Adrenal gland (tissue), 9 donors: ENCODE measurements at regions not wholly inside any gene's neighbourhood (a gene's known extent, or its start where the extent isn't known, plus 50 kb on each side); places are given as distances from the start of the nearest gene placed in this dataset.

Experiments used
- DNase-seq, 7 donors: peaks; one replicate each; pipeline ENCODE4 v3.0.0-alpha.2; 2019 to 2020
- H3K27ac ChIP-seq, 5 donors: fragments of 200-600 bp; sonication (generic) in 4 of 5; 1 replicate in 3 of 5; 2 replicates in 2 of 5; pipeline versions ENCODE4 v1.5.1 to v1.8.0; 2016 to 2020; ENCODE audit warnings: mild to moderate bottlenecking in 1 of 5
- H3K27me3 ChIP-seq: fragments of 200-600 bp; 2 replicates; pipeline ENCODE4 v1.8.0; 2021
- H3K36me3 ChIP-seq, 2 donors: fragments of 200-600 bp; replicated peaks in 1 of 2; 1 replicate in 1 of 2; 2 replicates in 1 of 2; pipeline versions ENCODE4 v1.5.1 to v1.8.0; 2018 to 2022
- H3K4me1 ChIP-seq, 2 donors: fragments of 200-600 bp; replicated peaks in 1 of 2; 1 replicate in 1 of 2; 2 replicates in 1 of 2; pipeline versions ENCODE4 v1.5.1 to v1.8.0; 2018 to 2021
- H3K4me3 ChIP-seq, 4 donors: fragments of 200-600 bp; sonication (generic) in 3 of 4; one replicate each; pipeline ENCODE4 v1.5.1; 2016 to 2018
- H3K9me3 ChIP-seq, 3 donors: fragments of 200-600 bp; sonication (generic) in 1 of 3; replicated peaks in 1 of 3; 1 replicate in 2 of 3; 2 replicates in 1 of 3; pipeline versions ENCODE4 v1.5.1 to v1.8.0; 2016 to 2021
- POLR2A ChIP-seq, 2 donors: fragments of 450-650 bp; IDR thresholded peaks; one replicate each; pipeline ENCODE4 v1.6.1; 2017; ENCODE audit warnings: antibody characterized with exemption in 2 of 2, mild to moderate bottlenecking in 2 of 2, moderate library complexity in 1 of 2
- WGBS, 4 donors: extraction: QIAGEN DNeasy Blood & Tissue Kit in 2 of 4; methylation state at CpG; one replicate each; pipeline versions ENCODE4 v1.1.5 to v1.1.7; 2013 to 2017; 5-methylcytosine and 5-hydroxymethylcytosine counted together
- intact Hi-C, 2 donors: fragments of 100-400 bp; cut with DNase I; formaldehyde crosslinking; loops; one replicate each; pipeline versions ENCODE4 v1.14.1 to v1.15.0; 2022 to 2023
- TF ChIP-seq, protein P1 (sequence below), 6 experiments: fragments of 450-650 bp in 4 of 6; fragments of 200-600 bp in 2 of 6; sonication (generic) in 1 of 6; IDR thresholded peaks; 1 replicate in 5 of 6; 2 replicates in 1 of 6; pipeline versions ENCODE4 v1.5.1 to v1.8.0; 2016 to 2021; ENCODE audit warnings: antibody characterized with exemption in 6 of 6, mild to moderate bottlenecking in 2 of 6, moderate library complexity in 1 of 6
- donor health status: healthy with polysubstance abuse.
- donor health status: Bipolar disorder and iron deficiency.
- donor health status: DM: yes; HTN: yes; CAD: no.
- donor health status: DM: no; HTN: no; CAD: no.
- donor health status: DM: no; HTN: no; CAD: no.

DNA sequence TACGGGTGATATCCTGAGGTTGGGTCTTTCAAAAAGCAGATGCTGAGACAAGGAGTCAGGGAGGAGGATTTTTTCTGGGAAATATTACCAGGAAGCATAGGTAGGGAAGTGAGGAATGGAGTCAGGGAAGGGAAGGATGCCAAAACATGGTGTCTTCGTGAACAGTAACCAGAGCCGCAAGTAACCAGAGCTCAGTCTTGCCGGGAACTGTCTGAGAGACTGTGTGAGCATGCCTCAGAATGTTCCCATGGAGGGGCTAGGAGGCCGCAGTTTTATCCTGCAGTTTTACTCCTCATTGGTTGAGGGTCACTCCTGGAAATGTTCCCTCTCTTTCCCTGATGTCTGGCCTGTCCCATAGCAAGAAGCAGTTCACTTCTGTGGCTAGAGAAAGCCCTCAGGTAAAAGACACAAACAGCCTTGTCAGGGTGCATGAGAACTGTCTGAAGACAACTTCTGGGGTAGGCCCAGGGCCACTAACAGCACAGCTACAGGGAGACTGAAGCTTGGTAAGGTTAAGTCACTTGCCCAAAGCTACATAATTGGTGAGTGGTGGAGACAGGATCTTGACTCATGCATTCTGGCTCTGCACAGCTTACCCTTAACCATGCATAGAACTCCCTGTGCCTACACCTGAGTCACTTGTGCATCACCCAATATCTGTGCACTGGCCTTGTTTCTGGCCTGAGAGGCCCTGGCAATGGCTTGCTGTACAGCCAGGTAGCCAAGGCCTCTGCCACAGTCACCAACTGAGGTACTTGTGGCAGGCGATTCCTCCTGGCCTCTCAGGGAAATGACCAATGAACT is 76.3 kb upstream of the FRMD4B start:
- intact Hi-C loops, result no loop called here
- H3K27me3 ChIP-seq, result no peaks in the 10 kb centered on the region
- no peaks in the 10 kb centered on the region for H3K4me1 ChIP-seq
- H3K4me3 ChIP-seq, result no peak overlapping the region
- 89 to 95% (median 91%) methylated on average over 6 of the region's 6 CpGs for WGBS, 4 donors
- no peaks in the 10 kb centered on the region for H3K9me3 ChIP-seq
- no peaks in the 10 kb centered on the region for H3K36me3 ChIP-seq
- TF ChIP-seq, protein P1, sequence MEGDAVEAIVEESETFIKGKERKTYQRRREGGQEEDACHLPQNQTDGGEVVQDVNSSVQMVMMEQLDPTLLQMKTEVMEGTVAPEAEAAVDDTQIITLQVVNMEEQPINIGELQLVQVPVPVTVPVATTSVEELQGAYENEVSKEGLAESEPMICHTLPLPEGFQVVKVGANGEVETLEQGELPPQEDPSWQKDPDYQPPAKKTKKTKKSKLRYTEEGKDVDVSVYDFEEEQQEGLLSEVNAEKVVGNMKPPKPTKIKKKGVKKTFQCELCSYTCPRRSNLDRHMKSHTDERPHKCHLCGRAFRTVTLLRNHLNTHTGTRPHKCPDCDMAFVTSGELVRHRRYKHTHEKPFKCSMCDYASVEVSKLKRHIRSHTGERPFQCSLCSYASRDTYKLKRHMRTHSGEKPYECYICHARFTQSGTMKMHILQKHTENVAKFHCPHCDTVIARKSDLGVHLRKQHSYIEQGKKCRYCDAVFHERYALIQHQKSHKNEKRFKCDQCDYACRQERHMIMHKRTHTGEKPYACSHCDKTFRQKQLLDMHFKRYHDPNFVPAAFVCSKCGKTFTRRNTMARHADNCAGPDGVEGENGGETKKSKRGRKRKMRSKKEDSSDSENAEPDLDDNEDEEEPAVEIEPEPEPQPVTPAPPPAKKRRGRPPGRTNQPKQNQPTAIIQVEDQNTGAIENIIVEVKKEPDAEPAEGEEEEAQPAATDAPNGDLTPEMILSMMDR (IDR thresholded peaks at IDR 0.05), result no peak
- no peak for TF ChIP-seq POLR2A (IDR thresholded peaks at IDR 0.05)
- H3K27ac ChIP-seq, result no peak overlapping the region
- no peak for DNase-seq

DNA sequence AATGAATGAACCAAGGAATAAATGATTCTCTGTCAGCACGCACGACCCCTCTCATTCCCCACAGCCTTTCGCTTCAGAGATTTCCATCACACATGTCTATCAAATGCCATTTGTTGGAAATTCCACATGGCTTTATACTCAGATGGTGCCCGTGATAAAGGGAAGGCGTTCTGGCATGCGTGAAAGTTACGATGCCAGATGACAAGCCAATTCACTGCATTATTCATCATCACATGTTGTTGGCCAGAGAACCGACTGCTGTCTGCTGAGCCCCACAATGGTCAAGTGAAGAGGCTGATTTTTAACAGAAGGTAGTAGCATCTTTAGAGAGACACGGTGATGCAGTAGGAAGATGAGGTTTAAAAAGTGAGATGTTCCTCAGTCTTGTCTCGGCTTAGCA is 74.1 kb upstream of the FRMD4B start:
- Histone ChIP-seq H3K9me3 (no peaks in the 10 kb centered on the region), H3K4me3 (no peak overlapping the region), H3K4me1 (no peaks in the 10 kb centered on the region), H3K36me3 (no peaks in the 10 kb centered on the region), H3K27me3 (no peaks in the 10 kb centered on the region), H3K27ac (no peak overlapping the region)
- DNase-seq, result no peak
- intact Hi-C loops, result no loop called here
- TF ChIP-seq, protein P1 (IDR thresholded peaks at IDR 0.05), result no peak
- no peak for TF ChIP-seq POLR2A (IDR thresholded peaks at IDR 0.05)
- WGBS, 4 donors, result 77 to 82% (median 80%) methylated on average over 10 of the region's 10 CpGs

DNA sequence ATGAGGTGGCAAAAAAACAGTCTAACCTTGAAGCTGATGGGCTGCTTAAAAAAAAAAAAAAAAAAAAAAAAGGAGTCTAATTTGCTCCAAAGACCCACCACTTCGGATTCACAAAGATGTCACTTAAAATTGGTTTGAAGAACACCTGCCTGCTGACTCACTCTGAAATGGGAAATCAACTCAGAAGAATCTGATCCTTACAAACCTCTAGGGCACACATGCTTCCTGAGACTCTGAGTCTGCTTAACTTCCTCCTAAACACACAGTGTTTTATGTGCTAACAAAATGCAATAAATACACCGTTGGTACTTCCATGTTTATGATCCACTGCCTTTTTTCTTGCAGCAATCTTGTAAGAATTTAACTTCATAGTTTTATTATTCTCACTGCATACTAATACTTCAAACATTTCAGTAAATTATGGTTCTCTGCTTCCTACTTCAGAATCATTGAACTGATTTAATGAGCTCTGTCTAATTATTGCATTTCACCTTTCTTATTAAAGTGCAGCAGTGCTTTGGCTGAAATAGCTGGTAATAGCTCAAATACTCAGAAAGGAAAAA is 73.0 kb upstream of the FRMD4B start:
- no peaks in the 10 kb centered on the region for H3K9me3 ChIP-seq
- H3K27me3 ChIP-seq, result no peaks in the 10 kb centered on the region
- DNase-seq, result no peak
- H3K4me3 ChIP-seq, result no peak overlapping the region
- 35 to 52% (median 45%) methylated on average over 2 of the region's 2 CpGs for WGBS, 4 donors
- no peak overlapping the region for H3K27ac ChIP-seq
- intact Hi-C loops, result no loop called here
- TF ChIP-seq POLR2A (IDR thresholded peaks at IDR 0.05), result no peak
- TF ChIP-seq, protein P1 (IDR thresholded peaks at IDR 0.05), result no peak
- no peaks in the 10 kb centered on the region for H3K4me1 ChIP-seq
- no peaks in the 10 kb centered on the region for H3K36me3 ChIP-seq

DNA sequence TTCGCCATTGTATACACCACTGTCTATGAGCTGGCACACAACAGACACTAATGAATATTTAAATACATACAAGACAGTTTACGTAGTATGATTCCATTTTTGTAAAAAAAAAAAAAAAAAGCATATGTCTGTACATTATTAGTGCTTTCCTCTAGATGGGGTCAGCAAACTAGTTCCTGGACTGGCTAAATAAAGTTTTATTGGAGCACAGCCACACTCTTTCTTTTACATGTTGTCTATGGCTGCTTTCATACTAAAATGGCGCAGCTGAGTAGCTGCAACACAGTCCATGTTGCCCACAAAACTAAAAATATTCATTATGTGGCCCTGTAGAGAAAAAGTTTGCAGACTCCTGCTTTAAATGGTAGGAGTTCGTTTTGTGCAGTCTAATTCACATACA is 70.7 kb upstream of the FRMD4B start:
- intact Hi-C loops, result no loop called here
- H3K27me3 ChIP-seq, result no peaks in the 10 kb centered on the region
- no peak for DNase-seq
- no peaks in the 10 kb centered on the region for H3K36me3 ChIP-seq
- H3K4me3 ChIP-seq, result no peak overlapping the region
- no peaks in the 10 kb centered on the region for H3K9me3 ChIP-seq
- WGBS, 4 donors, result 83 to 87% (median 84%) methylated on average over 4 of the region's 4 CpGs
- no peaks in the 10 kb centered on the region for H3K4me1 ChIP-seq
- no peak overlapping the region for H3K27ac ChIP-seq
- TF ChIP-seq POLR2A (IDR thresholded peaks at IDR 0.05), result no peak
- TF ChIP-seq, protein P1 (IDR thresholded peaks at IDR 0.05), result no peak
